IMR-90 (cell line): ENCODE measurements at regions not wholly inside any gene's neighbourhood (a gene's known extent, or its start where the extent isn't known, plus 50 kb on each side); places are given as distances from the start of the nearest gene placed in this dataset.

ENCODE experiments used
- ATAC-seq: fragments of 200-7000 bp; cut with Tn5 transposase; 2 replicates; pipeline ENCODE4 v1.9.1; 2020; ENCODE audit warnings: low read depth, mild to moderate bottlenecking, moderate library complexity
- BruUV-seq: library from RNA; stranded (reverse); fragments of 400-500 nt; replicated peaks from 2 replicates; lab custom pipeline; 2021; lab: Mats Ljungman, UMichigan
- CTCF ChIA-PET: fragments of 300-600 bp; formaldehyde crosslinking; extraction: SDS; loops from one replicate; lab custom pipeline; 2021; ENCODE audit warnings: antibody characterized with exemption; lab: Yijun Ruan, JAX
- POLR2A ChIA-PET: fragments of 300-600 bp; sonication (Branson Sonifier 250); formaldehyde crosslinking; loops from one replicate; lab custom pipeline; 2022; ENCODE audit warnings: antibody characterized with exemption; ENCODE audit not compliant: unreplicated experiment; lab: Charles Lee
- DNase-seq: peaks from one replicate; pipeline ENCODE4 v3.0.0; 2013
- H2AFZ ChIP-seq: replicated peaks from 2 replicates; pipeline ENCODE3; 2013; ENCODE audit warnings: low read length, mild to moderate bottlenecking; ENCODE audit not compliant: poor library complexity
- H2AK5ac ChIP-seq: 2 replicates; pipeline ENCODE4 v1.6.1; 2013; ENCODE audit warnings: low read depth, low read length, inconsistent platforms
- H2AK9ac ChIP-seq: replicated peaks from 2 replicates; pipeline ENCODE3; 2013; ENCODE audit warnings: mild to moderate bottlenecking, low read depth, low read length, moderate library complexity; ENCODE audit not compliant: poor library complexity
- H2BK120ac ChIP-seq: 2 replicates; pipeline ENCODE4 v1.6.1; 2013; ENCODE audit warnings: low read depth, low read length, inconsistent platforms
- H2BK15ac ChIP-seq: 3 replicates; pipeline ENCODE4 v1.6.1; 2013; ENCODE audit warnings: low read depth, low read length, inconsistent platforms
- H2BK20ac ChIP-seq: 2 replicates; pipeline ENCODE4 v1.6.1; 2013; ENCODE audit warnings: low read depth, mild to moderate bottlenecking, inconsistent platforms, low read length, moderate library complexity
- H2BK5ac ChIP-seq: 2 replicates; pipeline ENCODE4 v1.6.1; 2013; ENCODE audit warnings: mild to moderate bottlenecking, low read depth, low read length, inconsistent platforms; ENCODE audit not compliant: poor library complexity, severe bottlenecking
- H3K14ac ChIP-seq: replicated peaks from 2 replicates; pipeline ENCODE4 v1.6.1; 2013; ENCODE audit warnings: low read depth, low read length, inconsistent platforms
- H3K18ac ChIP-seq: 2 replicates; pipeline ENCODE4 v1.6.1; 2013; ENCODE audit warnings: low read depth, low read length, control low read depth
- H3K23ac ChIP-seq: 2 replicates; pipeline ENCODE4 v1.6.1; 2013; ENCODE audit warnings: low read depth, low read length, inconsistent platforms
- H3K27ac ChIP-seq: 2 replicates; pipeline ENCODE4 v1.5.1; 2013; ENCODE audit warnings: mild to moderate bottlenecking, control low read depth, low read length; ENCODE audit not compliant: insufficient read depth
- H3K27me3 ChIP-seq: 2 replicates; pipeline ENCODE4 v1.6.1; 2013; ENCODE audit warnings: low read length; ENCODE audit not compliant: control insufficient read depth, insufficient read depth
- H3K36me3 ChIP-seq: 2 replicates; pipeline ENCODE4 v1.6.1; 2013; ENCODE audit warnings: low read length, mixed read lengths; ENCODE audit not compliant: control insufficient read depth, insufficient read depth
- H3K4ac ChIP-seq: 2 replicates; pipeline ENCODE4 v1.6.1; 2013; ENCODE audit warnings: low read depth, low read length, inconsistent platforms
- H3K4me1 ChIP-seq: 2 replicates; pipeline ENCODE4 v1.6.1; 2013; ENCODE audit warnings: low read length, mixed read lengths; ENCODE audit not compliant: control insufficient read depth, insufficient read depth
- H3K4me2 ChIP-seq: 2 replicates; pipeline ENCODE4 v1.6.1; 2013; ENCODE audit warnings: low read depth, mild to moderate bottlenecking, control low read depth, low read length, moderate library complexity
- H3K4me3 ChIP-seq: 2 replicates; pipeline ENCODE4 v1.5.1; 2013; ENCODE audit warnings: low read depth, mild to moderate bottlenecking, control low read depth, low read length, moderate library complexity; ENCODE audit not compliant: insufficient read depth
- H3K56ac ChIP-seq: 2 replicates; pipeline ENCODE4 v1.6.1; 2013; ENCODE audit warnings: low read length, inconsistent platforms; ENCODE audit not compliant: insufficient read depth; ENCODE audit errors: extremely low read depth
- H3K79me1 ChIP-seq, 2 experiments: 2 replicates each; pipeline ENCODE4 v1.6.1; 2013; ENCODE audit warnings: low read length in 2 of 2, inconsistent platforms in 1 of 2, low read depth in 1 of 2
- H3K9ac ChIP-seq: 2 replicates; pipeline ENCODE4 v1.6.1; 2013; ENCODE audit warnings: low read depth, low read length, control low read depth
- H3K9me1 ChIP-seq: 2 replicates; pipeline ENCODE4 v1.6.1; 2013; ENCODE audit warnings: low read length, inconsistent platforms; ENCODE audit not compliant: insufficient read depth
- H3K9me3 ChIP-seq: 2 replicates; pipeline ENCODE4 v1.6.1; 2013; ENCODE audit warnings: low read length; ENCODE audit not compliant: control insufficient read depth, insufficient read depth
- H4K20me1 ChIP-seq: 2 replicates; pipeline ENCODE4 v1.6.1; 2013; ENCODE audit warnings: low read length, inconsistent platforms; ENCODE audit not compliant: insufficient read depth
- H4K5ac ChIP-seq: 2 replicates; pipeline ENCODE4 v1.6.1; 2013; ENCODE audit warnings: mild to moderate bottlenecking, low read depth, low read length, control low read depth
- H4K8ac ChIP-seq, 2 experiments: 2 replicates each; pipeline ENCODE4 v1.6.1; 2013; ENCODE audit warnings: low read depth in 2 of 2, low read length in 2 of 2, control low read depth in 1 of 2, inconsistent platforms in 1 of 2
- H4K91ac ChIP-seq: 2 replicates; pipeline ENCODE4 v1.6.1; 2013; ENCODE audit warnings: low read depth, low read length, inconsistent platforms; ENCODE audit not compliant: insufficient read depth
- BHLHE40 ChIP-seq: fragments of 150-350 bp; IDR thresholded peaks from 2 replicates; pipeline ENCODE4 v1.6.1; 2016; ENCODE audit warnings: mild to moderate bottlenecking, low read depth, low read length
- CEBPB ChIP-seq: IDR thresholded peaks from 2 replicates; pipeline ENCODE4 v1.6.1; 2012; ENCODE audit warnings: low read depth, low read length, improper control_type of control experiment
- CHD1 ChIP-seq: IDR thresholded peaks from 2 replicates; pipeline ENCODE4 v1.6.1; 2012; ENCODE audit warnings: low read depth, low read length, improper control_type of control experiment
- FOS ChIP-seq: fragments of 150-350 bp; IDR thresholded peaks from 2 replicates; pipeline ENCODE4 v1.6.1; 2016; ENCODE audit warnings: low read depth, low read length
- MAFK ChIP-seq: IDR thresholded peaks from 2 replicates; pipeline ENCODE4 v1.6.1; 2012; ENCODE audit warnings: low read depth, low read length, improper control_type of control experiment
- MAZ ChIP-seq: IDR thresholded peaks from 2 replicates; pipeline ENCODE4 v1.6.1; 2012; ENCODE audit warnings: low read depth, mild to moderate bottlenecking, low read length, improper control_type of control experiment, moderate library complexity, borderline replicate concordance
- MXI1 ChIP-seq: IDR thresholded peaks from 2 replicates; pipeline ENCODE4 v1.6.1; 2012; ENCODE audit warnings: low read depth, mild to moderate bottlenecking, low read length, moderate library complexity, borderline replicate concordance
- NFE2L2 ChIP-seq: fragments of 150-350 bp; IDR thresholded peaks from 2 replicates; pipeline ENCODE4 v1.6.1; 2016; ENCODE audit warnings: low read depth, mild to moderate bottlenecking, low read length
- POLR2A ChIP-seq: IDR thresholded peaks from 2 replicates; pipeline ENCODE4 v1.6.1; 2012; ENCODE audit warnings: mild to moderate bottlenecking, low read depth, low read length
- RAD21 ChIP-seq: IDR thresholded peaks from 2 replicates; pipeline ENCODE4 v1.6.1; 2012; ENCODE audit warnings: low read length, improper control_type of control experiment
- RCOR1 ChIP-seq: IDR thresholded peaks from 2 replicates; pipeline ENCODE4 v1.6.1; 2012; ENCODE audit warnings: mild to moderate bottlenecking, low read length, improper control_type of control experiment; ENCODE audit not compliant: insufficient replicate concordance
- RFX5 ChIP-seq: IDR thresholded peaks from 2 replicates; pipeline ENCODE4 v1.8.0; 2012; ENCODE audit warnings: low read depth, mild to moderate bottlenecking, low read length, moderate library complexity
- SMC3 ChIP-seq: fragments of 150-350 bp; IDR thresholded peaks from 2 replicates; pipeline ENCODE4 v1.6.1; 2016; ENCODE audit warnings: low read depth, mild to moderate bottlenecking, antibody characterized with exemption, low read length, moderate library complexity
- whole genome bisulfite sequencing, 2 experiments: methylation state at CpG; one replicate each; pipeline versions ENCODE4 v1.1.5 to v1.1.7; 2013; ENCODE audit warnings: missing lambda C conversion rate in 2 of 2; ENCODE audit not compliant: insufficient read length in 1 of 2; ENCODE audit errors: extremely low coverage in 2 of 2; 5-methylcytosine and 5-hydroxymethylcytosine counted together
- dilution Hi-C: fragments of 300-500 bp; cut with HindIII; formaldehyde crosslinking; loops from one replicate; pipeline ENCODE4 v1.14.3; 2018; ENCODE audit warnings: low sequenced_read_pairs; ENCODE audit not compliant: unreplicated experiment
- in situ Hi-C: fragments of 300-500 bp; cut with MboI; formaldehyde crosslinking; loops from 3 replicates; pipeline ENCODE4 v1.14.3; 2019; ENCODE audit warnings: low sequenced_read_pairs, inconsistent platforms, mixed read lengths
- intact Hi-C: fragments of 100-400 bp; cut with micrococcal nuclease; formaldehyde crosslinking; loops from 2 replicates; pipeline ENCODE4 v1.10.0; 2022
- TF ChIP-seq, protein P1 (sequence below): conservative IDR thresholded peaks from 2 replicates; pipeline ENCODE4 v1.5.1; 2012; ENCODE audit warnings: mild to moderate bottlenecking, low read depth, low read length, improper control_type of control experiment
- TF ChIP-seq, protein P2 (sequence below): fragments of 150-350 bp; IDR thresholded peaks from 2 replicates; pipeline ENCODE4 v1.6.1; 2016; ENCODE audit warnings: low read depth, mild to moderate bottlenecking, low read length, moderate library complexity, borderline replicate concordance
- TF ChIP-seq, protein P3 (sequence below): fragments of 150-350 bp; IDR thresholded peaks from 2 replicates; pipeline ENCODE4 v1.6.1; 2017; ENCODE audit warnings: mild to moderate bottlenecking, antibody characterized with exemption, low read length, low read depth

DNA sequence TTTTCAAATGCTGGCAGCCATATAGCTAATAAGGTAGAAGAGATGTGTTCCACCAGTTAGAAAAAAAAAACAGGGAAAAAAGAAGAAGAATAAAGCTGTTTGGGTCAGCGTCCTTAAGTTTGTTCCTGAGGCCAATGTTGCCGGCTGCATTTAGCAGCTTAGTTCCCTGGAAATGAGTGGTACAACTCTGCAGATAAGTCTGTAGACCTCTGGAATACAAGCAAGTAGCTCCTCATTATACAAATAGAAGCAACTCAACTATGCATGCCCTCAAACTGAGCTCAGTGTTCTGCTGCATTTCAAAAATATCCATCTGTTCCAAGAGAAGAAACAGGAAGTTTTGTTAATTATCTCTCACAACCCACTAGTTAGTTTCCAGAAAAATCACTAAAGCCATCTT, 181.2 kb upstream of the PKN2 start:
- no peak overlapping the region for H3K14ac ChIP-seq
- POLR2A ChIA-PET, result no interaction called here
- no peaks in the 10 kb centered on the region for H3K36me3 ChIP-seq
- TF ChIP-seq RFX5, result no peak
- TF ChIP-seq MAFK, result no peak
- no peak for TF ChIP-seq POLR2A
- TF ChIP-seq MXI1, result no peak
- TF ChIP-seq, protein P1, sequence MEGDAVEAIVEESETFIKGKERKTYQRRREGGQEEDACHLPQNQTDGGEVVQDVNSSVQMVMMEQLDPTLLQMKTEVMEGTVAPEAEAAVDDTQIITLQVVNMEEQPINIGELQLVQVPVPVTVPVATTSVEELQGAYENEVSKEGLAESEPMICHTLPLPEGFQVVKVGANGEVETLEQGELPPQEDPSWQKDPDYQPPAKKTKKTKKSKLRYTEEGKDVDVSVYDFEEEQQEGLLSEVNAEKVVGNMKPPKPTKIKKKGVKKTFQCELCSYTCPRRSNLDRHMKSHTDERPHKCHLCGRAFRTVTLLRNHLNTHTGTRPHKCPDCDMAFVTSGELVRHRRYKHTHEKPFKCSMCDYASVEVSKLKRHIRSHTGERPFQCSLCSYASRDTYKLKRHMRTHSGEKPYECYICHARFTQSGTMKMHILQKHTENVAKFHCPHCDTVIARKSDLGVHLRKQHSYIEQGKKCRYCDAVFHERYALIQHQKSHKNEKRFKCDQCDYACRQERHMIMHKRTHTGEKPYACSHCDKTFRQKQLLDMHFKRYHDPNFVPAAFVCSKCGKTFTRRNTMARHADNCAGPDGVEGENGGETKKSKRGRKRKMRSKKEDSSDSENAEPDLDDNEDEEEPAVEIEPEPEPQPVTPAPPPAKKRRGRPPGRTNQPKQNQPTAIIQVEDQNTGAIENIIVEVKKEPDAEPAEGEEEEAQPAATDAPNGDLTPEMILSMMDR, result no peak
- TF ChIP-seq, protein P2, sequence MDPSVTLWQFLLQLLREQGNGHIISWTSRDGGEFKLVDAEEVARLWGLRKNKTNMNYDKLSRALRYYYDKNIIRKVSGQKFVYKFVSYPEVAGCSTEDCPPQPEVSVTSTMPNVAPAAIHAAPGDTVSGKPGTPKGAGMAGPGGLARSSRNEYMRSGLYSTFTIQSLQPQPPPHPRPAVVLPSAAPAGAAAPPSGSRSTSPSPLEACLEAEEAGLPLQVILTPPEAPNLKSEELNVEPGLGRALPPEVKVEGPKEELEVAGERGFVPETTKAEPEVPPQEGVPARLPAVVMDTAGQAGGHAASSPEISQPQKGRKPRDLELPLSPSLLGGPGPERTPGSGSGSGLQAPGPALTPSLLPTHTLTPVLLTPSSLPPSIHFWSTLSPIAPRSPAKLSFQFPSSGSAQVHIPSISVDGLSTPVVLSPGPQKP, result no peak
- TF ChIP-seq, protein P3, sequence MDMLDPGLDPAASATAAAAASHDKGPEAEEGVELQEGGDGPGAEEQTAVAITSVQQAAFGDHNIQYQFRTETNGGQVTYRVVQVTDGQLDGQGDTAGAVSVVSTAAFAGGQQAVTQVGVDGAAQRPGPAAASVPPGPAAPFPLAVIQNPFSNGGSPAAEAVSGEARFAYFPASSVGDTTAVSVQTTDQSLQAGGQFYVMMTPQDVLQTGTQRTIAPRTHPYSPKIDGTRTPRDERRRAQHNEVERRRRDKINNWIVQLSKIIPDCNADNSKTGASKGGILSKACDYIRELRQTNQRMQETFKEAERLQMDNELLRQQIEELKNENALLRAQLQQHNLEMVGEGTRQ, result no peak
- TF ChIP-seq SMC3, result no peak
- TF ChIP-seq FOS, result no peak
- TF ChIP-seq MAZ, result no peak
- TF ChIP-seq RCOR1, result no peak
- TF ChIP-seq BHLHE40, result no peak
- no peak for TF ChIP-seq CEBPB
- TF ChIP-seq RAD21, result no peak
- TF ChIP-seq CHD1, result no peak
- no peak for TF ChIP-seq NFE2L2
- no peaks in the 10 kb centered on the region for H3K79me1 ChIP-seq
- no peaks in the 10 kb centered on the region for H3K4me1 ChIP-seq
- H4K20me1 ChIP-seq, result no peaks in the 10 kb centered on the region
- no peaks in the 10 kb centered on the region for H3K9me1 ChIP-seq
- intact Hi-C loops (no loop called here), in situ Hi-C loops (no loop called here), dilution Hi-C loops (no loop called here)
- no peak overlapping the region for H4K5ac ChIP-seq
- H2BK15ac ChIP-seq, result no peak overlapping the region
- no peak overlapping the region for H3K56ac ChIP-seq
- H2AFZ ChIP-seq, result no peak overlapping the region
- CTCF ChIA-PET, result no interaction called here
- no peak overlapping the region for H3K4me3 ChIP-seq
- no peak overlapping the region for H2BK120ac ChIP-seq
- no peak overlapping the region for H3K27ac ChIP-seq
- H2BK5ac ChIP-seq, result no peak overlapping the region
- ATAC-seq (no peak), DNase-seq (no peak)
- WGBS, 2 experiments, result no CpG with 5 or more reads among the region's 2 CpGs
- H2BK20ac ChIP-seq, result no peak overlapping the region
- no peak overlapping the region for H2AK9ac ChIP-seq
- no peak overlapping the region for H3K18ac ChIP-seq
- H3K4me2 ChIP-seq, result no peak overlapping the region
- H4K91ac ChIP-seq, result no peak overlapping the region
- no peak overlapping the region for H3K9ac ChIP-seq
- H3K27me3 ChIP-seq, result no peaks in the 10 kb centered on the region
- no peak overlapping the region for H3K23ac ChIP-seq
- no peak overlapping the region for H4K8ac ChIP-seq
- no peak overlapping the region for H2AK5ac ChIP-seq
- H3K9me3 ChIP-seq, result no peaks in the 10 kb centered on the region
- BruUV-seq, result no TSS peak
- no peak overlapping the region for H3K4ac ChIP-seq
